Activated naive CD8-positive, alpha-beta T cell treated with anti-CD3 and anti-CD28 coated beads, Interleukin-2, amount 10 ng/mL, durations not matched to agents 7 days and 5 days (primary cell): ENCODE measurements at regions not wholly inside any gene's neighbourhood (a gene's known extent, or its start where the extent isn't known, plus 50 kb on each side); places are given as distances from the start of the nearest gene placed in this dataset.
"Not testable (repeated sequence)": the region's sequence is repeated elsewhere in the genome, so short reads cannot be mapped to it uniquely, and the experiment has no call there.

ENCODE experiments used
- ATAC-seq: fragments of 150-1000 bp; cut with Tn5 transposase; one replicate; pipeline ENCODE4 v1.10.0; 2021; ENCODE audit warnings: low read depth, moderate library complexity
- POLR2A ChIA-PET: fragments of 350-600 bp; sonication (Branson Sonifier 250); formaldehyde crosslinking; loops from one replicate; lab custom pipeline; 2021; ENCODE audit warnings: antibody characterized with exemption; lab: Charles Lee
- DNase-seq: peaks from one replicate; pipeline ENCODE4 v3.0.0; 2021
- H3K27ac Mint-ChIP-seq: one replicate; pipeline ENCODE4 v1.8.0; 2022; ENCODE audit warnings: mild to moderate bottlenecking, mixed read lengths
- H3K27me3 Mint-ChIP-seq: one replicate; pipeline ENCODE4 v1.8.0; 2022; ENCODE audit warnings: mild to moderate bottlenecking, moderate library complexity, mixed read lengths
- H3K36me3 Mint-ChIP-seq: one replicate; pipeline ENCODE4 v1.8.0; 2021; ENCODE audit warnings: mild to moderate bottlenecking, mixed read lengths
- H3K4me1 Mint-ChIP-seq: one replicate; pipeline ENCODE4 v1.8.0; 2021; ENCODE audit warnings: mixed read lengths
- H3K4me3 Mint-ChIP-seq: one replicate; pipeline ENCODE4 v1.8.0; 2022; ENCODE audit warnings: mild to moderate bottlenecking, moderate library complexity, mixed read lengths
- H3K9me3 Mint-ChIP-seq: one replicate; pipeline ENCODE4 v1.8.0; 2021; ENCODE audit warnings: mixed read lengths

- Mint-ChIP-seq H3K36me3 (no peaks in the 10 kb centered on the region), H3K27ac (no peak overlapping the region), H3K27me3 (no peaks in the 10 kb centered on the region), H3K9me3 (no peaks in the 10 kb centered on the region), H3K4me1 (no peaks in the 10 kb centered on the region), H3K4me3 (no peak overlapping the region)
- ATAC-seq (no peak), DNase-seq (no peak)
- POLR2A ChIA-PET: no interaction called here
Measured at GRCh38 chr9:31541721-31542281, 842.6 kb upstream of the ACO1 start.

- Mint-ChIP-seq H3K27ac (no peak overlapping the region), H3K9me3 (no peaks in the 10 kb centered on the region), H3K4me3 (no peak overlapping the region), H3K27me3 (no peaks in the 10 kb centered on the region), H3K4me1 (no peaks in the 10 kb centered on the region), H3K36me3 (no peaks in the 10 kb centered on the region)
- DNase-seq (no peak), ATAC-seq (no peak)
- POLR2A ChIA-PET: no interaction called here
Measured at GRCh38 chr9:31542384-31543055, 841.9 kb upstream of the ACO1 start.

- Mint-ChIP-seq H3K27ac (no peak overlapping the region), H3K4me3 (no peak overlapping the region), H3K27me3 (no peaks in the 10 kb centered on the region), H3K4me1 (no peaks in the 10 kb centered on the region), H3K36me3 (no peaks in the 10 kb centered on the region), H3K9me3 (peaks cover 2% of the 10 kb centered on the region)
- POLR2A ChIA-PET: no interaction called here
- no peak for ATAC-seq
- DNase-seq: no peak
Measured at GRCh38 chr9:31554941-31555340, 829.5 kb upstream of the ACO1 start.

- no peak overlapping the region for H3K27ac Mint-ChIP-seq
- no peaks in the 10 kb centered on the region for H3K4me1 Mint-ChIP-seq
- ATAC-seq (no peak), DNase-seq (no peak)
- no peaks in the 10 kb centered on the region for H3K27me3 Mint-ChIP-seq
- POLR2A ChIA-PET: no interaction called here
- no peaks in the 10 kb centered on the region for H3K36me3 Mint-ChIP-seq
- peaks cover 2% of the 10 kb centered on the region for H3K9me3 Mint-ChIP-seq
- H3K4me3 Mint-ChIP-seq: no peak overlapping the region
Measured at GRCh38 chr9:31556667-31557463, 827.6 kb upstream of the ACO1 start.

GRCh38 chr9:31572190-31572589 is 812.3 kb upstream of the ACO1 start:
- H3K27me3 Mint-ChIP-seq, H3K9me3 Mint-ChIP-seq, H3K4me3 Mint-ChIP-seq, ATAC-seq, H3K27ac Mint-ChIP-seq, H3K4me1 Mint-ChIP-seq, H3K36me3 Mint-ChIP-seq, DNase-seq, POLR2A ChIA-PET: not testable (repeated sequence)

GRCh38 chr9:31573561-31573960 is 810.9 kb upstream of the ACO1 start:
- Mint-ChIP-seq H3K36me3 (no peaks in the 10 kb centered on the region), H3K4me3 (no peak overlapping the region), H3K27me3 (no peaks in the 10 kb centered on the region), H3K4me1 (no peaks in the 10 kb centered on the region), H3K9me3 (peaks cover 4% of the 10 kb centered on the region), H3K27ac (no peak overlapping the region)
- ATAC-seq: no peak
- POLR2A ChIA-PET: no interaction called here
- no peak for DNase-seq

GRCh38 chr9:31574006-31574765 is 810.3 kb upstream of the ACO1 start:
- H3K4me3 Mint-ChIP-seq: no peak overlapping the region
- no peaks in the 10 kb centered on the region for H3K27me3 Mint-ChIP-seq
- peaks cover 4% of the 10 kb centered on the region for H3K9me3 Mint-ChIP-seq
- no peak for ATAC-seq
- DNase-seq: no peak
- H3K36me3 Mint-ChIP-seq: no peaks in the 10 kb centered on the region
- no peaks in the 10 kb centered on the region for H3K4me1 Mint-ChIP-seq
- no peak overlapping the region for H3K27ac Mint-ChIP-seq
- POLR2A ChIA-PET: no interaction called here

- Mint-ChIP-seq H3K9me3 (no peaks in the 10 kb centered on the region), H3K27ac (no peak overlapping the region), H3K36me3 (no peaks in the 10 kb centered on the region), H3K27me3 (no peaks in the 10 kb centered on the region), H3K4me3 (no peak overlapping the region), H3K4me1 (no peaks in the 10 kb centered on the region)
- POLR2A ChIA-PET: no interaction called here
- DNase-seq (no peak), ATAC-seq (no peak)
Measured at GRCh38 chr9:31582071-31582470, 802.4 kb upstream of the ACO1 start.

- no peaks in the 10 kb centered on the region for H3K4me1 Mint-ChIP-seq
- H3K4me3 Mint-ChIP-seq: no peak overlapping the region
- H3K27me3 Mint-ChIP-seq: no peaks in the 10 kb centered on the region
Measured at GRCh38 chr9:31582561-31582960, 801.9 kb upstream of the ACO1 start.

GRCh38 chr9:31585158-31585557 is 799.3 kb upstream of the ACO1 start:
- ATAC-seq (no peak), DNase-seq (no peak)
- POLR2A ChIA-PET: no interaction called here
- Mint-ChIP-seq H3K36me3 (no peaks in the 10 kb centered on the region), H3K27ac (no peak overlapping the region), H3K4me1 (no peaks in the 10 kb centered on the region), H3K9me3 (no peaks in the 10 kb centered on the region), H3K4me3 (no peak overlapping the region), H3K27me3 (no peaks in the 10 kb centered on the region)

More at GRCh38 chr9:31582561-31582960, 801.9 kb upstream of the ACO1 start:
- Mint-ChIP-seq H3K36me3 (no peaks in the 10 kb centered on the region), H3K9me3 (no peaks in the 10 kb centered on the region), H3K27ac (no peak overlapping the region)
- DNase-seq (no peak), ATAC-seq (no peak)
- POLR2A ChIA-PET: no interaction called here

- Mint-ChIP-seq H3K36me3 (no peaks in the 10 kb centered on the region), H3K4me1 (no peaks in the 10 kb centered on the region), H3K27me3 (no peaks in the 10 kb centered on the region), H3K4me3 (no peak overlapping the region), H3K27ac (no peak overlapping the region), H3K9me3 (no peaks in the 10 kb centered on the region)
- no peak for ATAC-seq
- POLR2A ChIA-PET: no interaction called here
- no peak for DNase-seq
Measured at GRCh38 chr9:31587146-31587545, 797.3 kb upstream of the ACO1 start.

GRCh38 chr9:31588006-31588405 is 796.4 kb upstream of the ACO1 start:
- POLR2A ChIA-PET: no interaction called here
- no peaks in the 10 kb centered on the region for H3K36me3 Mint-ChIP-seq
- H3K9me3 Mint-ChIP-seq: no peaks in the 10 kb centered on the region
- no peak for DNase-seq
- no peaks in the 10 kb centered on the region for H3K4me1 Mint-ChIP-seq
- no peak for ATAC-seq
- no peak overlapping the region for H3K4me3 Mint-ChIP-seq
- no peaks in the 10 kb centered on the region for H3K27me3 Mint-ChIP-seq
- no peak overlapping the region for H3K27ac Mint-ChIP-seq

GRCh38 chr9:31588756-31589155 is 795.7 kb upstream of the ACO1 start:
- no peaks in the 10 kb centered on the region for H3K4me1 Mint-ChIP-seq
- POLR2A ChIA-PET: no interaction called here
- H3K27ac Mint-ChIP-seq: no peak overlapping the region
- H3K4me3 Mint-ChIP-seq: no peak overlapping the region
- ATAC-seq (no peak), DNase-seq (no peak)
- H3K9me3 Mint-ChIP-seq: no peaks in the 10 kb centered on the region
- no peaks in the 10 kb centered on the region for H3K36me3 Mint-ChIP-seq
- no peaks in the 10 kb centered on the region for H3K27me3 Mint-ChIP-seq
